Hypothalamus (tissue), 51 donors: ENCODE measurements at regions not wholly inside any gene's neighbourhood (a gene's known extent, or its start where the extent isn't known, plus 50 kb on each side); places are given as distances from the start of the nearest gene placed in this dataset.
A peak's percentile ranks its signal among the peaks of the same experiment; 100 is the strongest.

Source experiments
- DNase-seq, 51 donors: peaks; one replicate each; lab custom pipeline; 2025; lab: John Stamatoyannopoulos, UW

DNA sequence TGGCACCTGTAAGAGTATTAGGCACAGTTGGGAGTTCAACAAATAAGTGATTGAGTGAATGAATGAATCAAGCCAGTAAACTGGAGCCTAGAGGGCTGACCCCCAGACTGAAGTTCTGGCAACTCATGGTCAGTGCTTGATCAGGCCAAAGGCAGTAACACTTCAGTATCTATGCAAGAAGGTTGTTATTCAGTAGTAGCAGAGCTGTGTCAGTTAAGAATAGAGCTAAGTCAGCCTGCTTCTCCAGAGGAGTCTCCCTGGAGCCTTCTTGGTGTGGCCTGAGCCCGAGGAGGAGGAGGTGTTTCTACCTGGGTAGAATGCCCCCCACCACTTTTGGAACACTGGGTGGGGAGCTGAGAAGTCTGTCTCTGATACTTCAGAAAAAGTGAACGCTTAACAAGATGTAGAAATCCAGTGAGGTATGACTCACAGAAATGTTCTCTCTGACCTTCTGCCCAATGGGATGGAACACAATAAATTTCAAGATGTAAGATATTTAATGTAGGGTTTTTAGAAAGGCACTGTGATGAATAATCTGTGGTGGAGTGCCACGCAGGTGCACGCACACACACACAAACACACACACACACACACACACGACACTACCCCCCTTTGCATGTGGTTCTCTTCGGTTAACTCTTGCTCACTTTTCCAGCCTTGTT, 219.9 kb downstream of the HIPK3 start:
- no peak for DNase-seq

DNA sequence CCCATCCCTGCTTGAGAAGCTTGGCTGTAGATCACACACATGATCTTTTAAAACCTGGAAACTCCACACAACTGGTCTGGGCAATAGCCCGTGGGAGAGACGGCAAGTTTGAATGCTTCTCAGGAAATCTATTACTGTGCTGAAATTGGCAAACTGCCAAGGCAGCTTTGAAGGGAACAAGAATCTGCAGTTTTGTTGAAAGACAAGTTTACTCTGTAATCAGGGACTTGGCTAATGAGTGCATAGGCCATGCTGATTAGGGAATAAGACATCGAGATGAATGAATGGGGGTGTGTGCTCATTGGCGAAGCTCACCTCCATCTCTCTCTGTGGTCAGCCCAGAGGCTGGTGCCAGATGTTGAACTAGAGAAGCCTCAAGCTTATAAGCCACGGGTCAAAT, 218.8 kb downstream of the HIPK3 start:
- peak in 20 of 51 donors; percentile 1 to 61 (median 13) for DNase-seq

- DNase-seq = peak in 1 of 51 donors; percentile 58
These were observed 217.7 kb downstream of the HIPK3 start for GRCh38 chr11:33474866-33475265.

- no peak for DNase-seq
These were observed 214.4 kb downstream of the HIPK3 start for GRCh38 chr11:33471541-33471940.

- no peak for DNase-seq
These were observed 210.8 kb downstream of the HIPK3 start for GRCh38 chr11:33467966-33468365.

GRCh38 chr11:33463059-33463458, 205.9 kb downstream of the HIPK3 start:
- DNase-seq = no peak

GRCh38 chr11:33461369-33462125, 204.4 kb downstream of the HIPK3 start:
- no peak for DNase-seq

GRCh38 chr11:33457948-33458347, 200.8 kb downstream of the HIPK3 start:
- DNase-seq = no peak

GRCh38 chr11:33455867-33456463, 198.8 kb downstream of the HIPK3 start:
- DNase-seq = no peak

DNA sequence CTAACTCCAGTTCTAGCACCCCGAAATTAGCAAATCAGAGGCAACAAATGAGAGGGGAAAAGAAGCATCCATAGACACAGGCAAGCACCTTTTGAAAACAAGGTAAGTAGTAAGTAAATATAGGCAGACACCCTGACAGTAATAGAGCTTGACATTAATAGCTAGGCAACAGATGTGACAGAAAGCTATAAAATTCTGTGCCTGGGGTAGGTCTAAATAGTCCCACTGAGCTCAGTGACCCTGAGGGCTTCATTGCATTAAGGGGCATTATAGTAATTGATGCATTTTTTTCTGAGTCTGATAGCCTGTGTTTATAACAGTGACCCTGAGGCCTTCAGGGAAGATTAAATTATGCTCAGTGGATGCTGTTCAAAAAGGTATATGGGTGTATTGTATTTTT, 197.1 kb downstream of the HIPK3 start:
- DNase-seq = no peak

- no peak for DNase-seq
These were observed 195.8 kb downstream of the HIPK3 start for GRCh38 chr11:33452836-33453624.

DNA sequence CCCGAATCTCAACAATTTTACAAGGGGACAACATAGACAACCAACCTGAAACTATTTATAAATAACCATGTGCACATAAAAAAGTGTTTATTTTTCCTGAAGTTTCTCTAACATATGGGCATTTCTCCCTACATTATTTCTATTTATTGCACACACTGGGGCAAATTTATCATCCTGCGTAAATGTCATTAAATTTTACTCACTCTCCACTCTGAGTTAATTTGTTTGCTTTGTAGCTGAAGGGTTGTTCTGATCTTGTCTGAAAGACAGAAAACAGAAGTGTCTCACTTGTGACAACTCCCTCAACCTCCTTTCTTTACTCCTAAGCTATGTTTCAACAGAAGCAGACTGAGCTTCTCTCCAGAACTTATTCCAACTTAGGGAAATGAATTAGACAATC, 194.2 kb downstream of the HIPK3 start:
- no peak for DNase-seq

- DNase-seq = no peak
These were observed 192.6 kb downstream of the HIPK3 start for GRCh38 chr11:33449798-33450197.

DNA sequence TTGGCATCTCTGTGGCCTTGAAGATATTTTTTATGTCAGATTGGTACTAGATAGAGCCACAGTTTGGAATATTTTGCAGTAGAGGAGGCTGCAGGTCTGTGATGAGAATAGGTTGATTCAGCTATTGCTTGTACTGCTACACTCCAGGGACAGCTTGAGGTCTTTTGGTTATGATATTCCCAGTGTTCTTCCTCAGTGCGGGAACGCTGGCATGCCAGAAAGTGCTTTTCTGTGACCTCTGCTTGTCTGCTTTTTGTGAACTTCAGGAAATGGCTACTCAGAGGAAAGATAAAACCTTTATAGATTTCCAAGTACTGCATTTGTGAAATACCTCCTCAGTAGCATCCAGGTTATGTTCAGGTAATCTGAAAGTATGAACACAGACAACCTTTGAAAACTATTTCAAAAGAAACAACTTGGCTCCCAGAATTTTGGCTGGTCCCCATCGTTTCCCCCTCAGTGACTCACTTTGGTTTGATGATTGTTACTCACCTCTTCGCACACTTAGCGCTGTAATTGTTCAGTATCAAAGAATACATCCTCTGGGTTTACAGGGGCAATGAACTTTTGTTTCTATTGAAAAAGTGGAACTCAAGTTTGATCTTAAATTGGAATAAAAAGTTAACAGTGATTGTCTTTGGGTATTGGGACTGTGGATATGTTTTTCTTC, 191.4 kb downstream of the HIPK3 start:
- no peak for DNase-seq

GRCh38 chr11:33445761-33446161, 188.6 kb downstream of the HIPK3 start:
- DNase-seq = no peak

DNA sequence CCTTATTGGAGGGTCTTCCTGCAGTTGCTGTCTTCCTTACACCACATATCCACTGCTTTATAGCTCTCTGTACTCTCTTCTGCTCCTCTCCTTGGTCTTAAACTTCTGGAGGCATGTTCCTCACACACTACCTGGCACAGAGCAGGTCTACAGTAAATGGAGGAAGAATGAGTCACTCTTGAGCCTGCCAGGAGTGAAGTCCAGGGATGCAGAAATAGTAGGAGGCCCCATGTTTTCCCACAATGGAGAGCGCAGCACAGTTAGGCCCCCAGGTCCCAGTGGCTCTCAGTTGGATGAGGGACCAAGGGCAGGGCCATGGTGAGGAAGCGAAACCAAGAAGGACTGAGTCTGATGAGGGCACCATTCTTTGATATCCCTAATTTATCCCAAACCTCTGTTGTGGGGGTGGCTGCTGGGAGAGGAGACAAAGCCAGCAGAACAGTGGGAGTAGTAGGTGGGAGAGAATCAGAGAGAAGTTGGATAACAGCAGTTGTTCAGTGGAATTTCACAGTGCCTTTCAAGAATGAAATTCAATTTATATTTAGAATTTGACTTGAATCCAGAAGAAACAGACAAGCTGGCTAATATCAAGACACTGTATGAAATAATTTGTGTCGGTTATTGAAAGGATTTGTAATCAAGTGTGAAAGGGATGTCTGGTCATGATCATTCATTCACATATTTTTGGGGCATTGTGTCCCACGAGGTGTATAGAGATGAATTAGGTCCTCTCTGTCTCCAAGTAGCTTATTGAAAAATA, 187.8 kb downstream of the HIPK3 start:
- peak in 2 of 51 donors; percentile 16 to 24 for DNase-seq

- DNase-seq = no peak
These were observed 186.5 kb downstream of the HIPK3 start for GRCh38 chr11:33443684-33444083.

DNA sequence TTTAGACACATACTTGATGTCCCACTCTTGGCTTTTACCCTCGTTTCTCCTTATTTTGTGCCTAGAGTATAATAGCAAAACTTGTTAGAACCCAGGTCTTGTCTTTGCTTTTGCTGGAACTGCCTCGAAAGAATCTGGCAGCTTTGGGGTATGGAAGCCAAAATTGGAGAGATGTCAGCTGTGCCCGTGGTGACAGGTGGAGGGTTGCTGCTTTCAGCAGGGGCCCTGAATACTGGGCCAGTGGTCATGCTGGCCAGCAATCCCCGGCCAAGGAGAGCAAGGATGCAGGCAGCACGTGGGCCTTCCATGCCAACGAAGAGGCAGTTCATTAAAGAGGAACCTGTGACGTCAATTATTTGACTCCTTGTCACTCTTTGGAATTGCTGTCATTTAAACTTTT, 181.1 kb downstream of the HIPK3 start:
- peak in 6 of 51 donors; percentile 2 to 10 (median 4) for DNase-seq

GRCh38 chr11:33437529-33437928, 180.3 kb downstream of the HIPK3 start:
- DNase-seq = no peak

DNA sequence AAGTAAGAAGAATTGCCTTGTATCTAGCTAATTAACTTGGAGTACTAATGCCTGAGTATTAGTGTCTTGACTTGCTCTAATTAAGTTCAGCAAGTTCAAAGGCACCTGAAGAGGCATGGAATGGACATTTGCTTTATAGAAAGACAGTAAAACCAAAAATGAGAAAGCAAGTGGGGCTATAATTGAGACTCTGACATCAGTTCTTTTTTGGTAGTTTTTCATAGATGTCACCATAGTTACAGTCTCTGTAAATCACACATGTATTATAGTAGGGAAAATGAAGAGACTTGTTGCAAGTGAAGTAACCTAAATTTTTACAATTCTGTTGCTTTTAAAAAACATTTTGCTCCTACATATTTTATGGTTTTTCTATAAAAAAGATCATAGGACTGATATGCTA, 178.0 kb downstream of the HIPK3 start:
- DNase-seq = no peak
